HG03060 (cell line): ENCODE measurements at regions not wholly inside any gene's neighbourhood (a gene's known extent, or its start where the extent isn't known, plus 50 kb on each side); places are given as distances from the start of the nearest gene placed in this dataset.
"Not testable (repeated sequence)": the region's sequence is repeated elsewhere in the genome, so short reads cannot be mapped to it uniquely, and the experiment has no call there.

Experiments
- ATAC-seq: cut with Tn5 transposase; IDR thresholded peaks from one replicate; pipeline ENCODE4 v1.9.1; 2021; ENCODE audit warnings: low read depth, moderate number of reproducible peaks; ENCODE audit not compliant: unreplicated experiment

- no peak for ATAC-seq
These were observed 135.5 kb downstream of the LY86 start for GRCh38 chr6:6723921-6724538.

- no peak for ATAC-seq
These were observed 136.3 kb downstream of the LY86 start for GRCh38 chr6:6724539-6725467.

GRCh38 chr6:6725468-6726209, 137.1 kb downstream of the LY86 start:
- no peak for ATAC-seq

GRCh38 chr6:6728169-6728941, 139.8 kb downstream of the LY86 start:
- no peak for ATAC-seq

GRCh38 chr6:6729971-6730370, 141.5 kb downstream of the LY86 start:
- ATAC-seq = no peak

GRCh38 chr6:6730831-6731230, 142.3 kb downstream of the LY86 start:
- ATAC-seq = no peak

GRCh38 chr6:6734479-6735465, 146.3 kb downstream of the LY86 start:
- ATAC-seq = no peak

- no peak for ATAC-seq
These were observed 148.5 kb downstream of the LY86 start for GRCh38 chr6:6736791-6737654.

- ATAC-seq = no peak
These were observed 149.2 kb downstream of the LY86 start for GRCh38 chr6:6737671-6738070.

- no peak for ATAC-seq
These were observed 149.6 kb downstream of the LY86 start for GRCh38 chr6:6738108-6738507.

- no peak for ATAC-seq
These were observed 150.6 kb downstream of the LY86 start for GRCh38 chr6:6738922-6739716.

- ATAC-seq = no peak
These were observed 152.1 kb downstream of the LY86 start for GRCh38 chr6:6740595-6740994.

GRCh38 chr6:6741264-6741663, 152.7 kb downstream of the LY86 start:
- ATAC-seq = no peak

GRCh38 chr6:6742535-6742934, 154.0 kb downstream of the LY86 start:
- ATAC-seq = no peak

- ATAC-seq = no peak
These were observed 156.0 kb downstream of the LY86 start for GRCh38 chr6:6744551-6744950.

GRCh38 chr6:6745637-6746332, 157.3 kb downstream of the LY86 start:
- not testable (repeated sequence) for ATAC-seq
